Ectodermal cell (in vitro differentiated cells): ENCODE measurements at regions not wholly inside any gene's neighbourhood (a gene's known extent, or its start where the extent isn't known, plus 50 kb on each side); places are given as distances from the start of the nearest gene placed in this dataset.

Source experiments
- H3K27ac ChIP-seq: 2 replicates; pipeline ENCODE4 v1.7.0; 2013; ENCODE audit warnings: mild to moderate bottlenecking, low read depth, low read length; ENCODE audit not compliant: insufficient read depth, poor library complexity, severe bottlenecking
- H3K27me3 ChIP-seq: 2 replicates; pipeline ENCODE4 v1.7.0; 2013; ENCODE audit warnings: mild to moderate bottlenecking, low read length; ENCODE audit not compliant: insufficient read depth, control insufficient read depth, poor library complexity, severe bottlenecking
- H3K36me3 ChIP-seq: one replicate; pipeline ENCODE4 v1.7.0; 2013; ENCODE audit warnings: low read length; ENCODE audit not compliant: control insufficient read depth, insufficient read depth
- H3K4me1 ChIP-seq: one replicate; pipeline ENCODE4 v1.7.0; 2013; ENCODE audit warnings: low read length; ENCODE audit not compliant: control insufficient read depth, insufficient read depth
- H3K4me3 ChIP-seq: 2 replicates; pipeline ENCODE4 v1.7.0; 2013; ENCODE audit warnings: low read depth, low read length, control low read depth; ENCODE audit not compliant: insufficient read depth
- H3K9me3 ChIP-seq: 2 replicates; pipeline ENCODE4 v1.7.0; 2013; ENCODE audit warnings: mild to moderate bottlenecking, low read length, moderate library complexity; ENCODE audit not compliant: control insufficient read depth
- WGBS, 2 experiments: methylation state at CpG; one replicate each; pipeline ENCODE4 v1.1.7; 2013; ENCODE audit warnings: missing lambda C conversion rate in 2 of 2; 5-methylcytosine and 5-hydroxymethylcytosine counted together

DNA sequence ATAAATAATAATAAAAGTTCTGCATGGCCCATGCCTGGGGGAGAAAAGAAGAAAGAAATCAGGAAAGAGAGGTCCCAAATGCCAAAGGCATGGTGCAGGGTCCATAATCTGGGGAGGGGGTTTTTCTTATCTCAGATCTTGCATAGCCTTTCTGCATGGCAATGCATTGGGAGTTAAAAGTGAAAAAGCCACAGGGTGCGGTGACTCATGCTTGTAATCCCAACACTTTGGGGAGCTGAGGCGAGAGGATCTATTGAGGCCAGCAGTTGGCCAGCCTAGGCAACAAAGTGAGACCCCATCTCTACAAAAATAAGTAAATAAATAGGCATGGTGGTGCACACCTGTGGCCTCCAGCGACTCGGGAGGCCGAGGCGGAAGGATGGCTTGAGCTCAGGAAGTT, 76.8 kb upstream of the GATA2 start:
- Histone ChIP-seq H3K4me1 (no peaks in the 10 kb centered on the region), H3K4me3 (no peak overlapping the region), H3K36me3 (no peaks in the 10 kb centered on the region), H3K27ac (no peak overlapping the region), H3K9me3 (no peaks in the 10 kb centered on the region), H3K27me3 (no peaks in the 10 kb centered on the region)
- 84 to 90% methylated on average over 6 of the region's 6 CpGs for WGBS, 2 experiments

DNA sequence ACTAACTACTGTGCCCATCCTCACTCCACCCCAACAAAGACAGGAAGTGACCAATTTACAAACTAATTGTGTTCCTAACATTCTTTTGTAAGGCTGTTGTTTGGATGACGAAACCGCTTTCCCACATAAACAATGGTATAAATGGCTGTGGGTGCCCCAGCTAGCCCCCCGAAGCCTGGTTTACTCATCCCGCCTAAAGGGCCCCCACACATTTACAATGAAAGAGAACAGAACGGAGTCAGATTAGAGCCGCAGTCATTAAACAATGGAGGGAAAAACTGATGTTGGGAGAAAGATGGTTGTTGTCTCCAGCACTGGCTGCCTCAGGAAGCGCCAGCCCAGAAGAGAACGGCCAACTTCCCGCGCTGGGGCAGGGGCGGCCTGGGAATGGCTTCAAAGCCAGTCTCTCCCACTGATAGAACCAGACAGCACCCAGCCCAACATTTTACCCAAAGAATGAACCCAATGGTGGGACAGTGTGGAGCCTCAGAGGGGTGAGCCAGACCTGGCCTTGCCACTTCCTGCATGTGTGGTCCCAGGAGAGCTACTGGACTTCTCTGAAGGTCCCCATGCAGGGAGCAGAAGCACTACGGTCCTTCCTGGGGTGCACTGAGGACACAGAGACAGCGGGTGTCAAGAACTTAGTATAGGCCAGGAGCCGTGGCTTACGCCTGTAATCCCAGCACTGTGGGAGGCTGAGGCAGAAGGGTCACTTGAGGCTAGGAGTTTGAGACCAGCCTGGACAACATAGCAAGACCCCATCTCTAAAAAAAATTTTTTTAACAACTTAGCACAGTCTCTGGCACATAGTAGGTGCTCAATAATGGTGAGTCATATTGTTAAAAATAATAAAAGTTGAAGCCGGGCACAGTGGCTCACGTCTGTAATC, 75.8 kb upstream of the GATA2 start:
- H3K4me1 ChIP-seq = no peaks in the 10 kb centered on the region
- H3K4me3 ChIP-seq = no peak overlapping the region
- WGBS, 2 experiments = 65 to 73% methylated on average over 17 of the region's 17 CpGs
- no peak overlapping the region for H3K27ac ChIP-seq
- H3K36me3 ChIP-seq = no peaks in the 10 kb centered on the region
- H3K27me3 ChIP-seq = no peaks in the 10 kb centered on the region
- H3K9me3 ChIP-seq = no peaks in the 10 kb centered on the region

- no peak overlapping the region for H3K27ac ChIP-seq
- 90 to 91% methylated on average over 12 of the region's 12 CpGs for WGBS, 2 experiments
- no peaks in the 10 kb centered on the region for H3K4me1 ChIP-seq
- no peaks in the 10 kb centered on the region for H3K27me3 ChIP-seq
- H3K36me3 ChIP-seq = no peaks in the 10 kb centered on the region
- H3K4me3 ChIP-seq = no peak overlapping the region
- no peaks in the 10 kb centered on the region for H3K9me3 ChIP-seq
These were observed 74.8 kb upstream of the GATA2 start for GRCh38 chr3:128567705-128568356.

DNA sequence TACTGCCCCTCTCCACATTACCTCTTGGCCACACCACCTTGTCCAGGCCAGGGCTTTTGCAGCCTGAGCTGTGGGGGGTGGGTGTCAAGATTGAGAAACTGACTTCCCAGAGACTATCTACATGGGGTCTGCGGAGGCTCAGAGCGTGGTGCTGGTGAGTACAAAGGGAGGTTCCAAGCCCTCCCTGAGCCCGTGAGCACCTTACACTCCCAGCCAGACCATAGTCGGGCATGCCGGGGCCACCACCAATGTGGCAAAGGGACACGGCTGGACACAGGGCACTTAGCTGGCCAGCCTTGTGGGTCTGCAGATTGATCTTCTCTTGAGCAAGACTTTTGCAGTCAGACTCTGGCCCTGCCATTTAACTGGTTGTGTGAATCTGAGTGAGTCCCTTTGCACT, 74.1 kb upstream of the GATA2 start:
- Histone ChIP-seq H3K27me3 (no peaks in the 10 kb centered on the region), H3K36me3 (no peaks in the 10 kb centered on the region), H3K9me3 (no peaks in the 10 kb centered on the region), H3K4me1 (no peaks in the 10 kb centered on the region), H3K4me3 (no peak overlapping the region), H3K27ac (no peak overlapping the region)
- 91 to 96% methylated on average over 6 of the region's 6 CpGs for WGBS, 2 experiments

DNA sequence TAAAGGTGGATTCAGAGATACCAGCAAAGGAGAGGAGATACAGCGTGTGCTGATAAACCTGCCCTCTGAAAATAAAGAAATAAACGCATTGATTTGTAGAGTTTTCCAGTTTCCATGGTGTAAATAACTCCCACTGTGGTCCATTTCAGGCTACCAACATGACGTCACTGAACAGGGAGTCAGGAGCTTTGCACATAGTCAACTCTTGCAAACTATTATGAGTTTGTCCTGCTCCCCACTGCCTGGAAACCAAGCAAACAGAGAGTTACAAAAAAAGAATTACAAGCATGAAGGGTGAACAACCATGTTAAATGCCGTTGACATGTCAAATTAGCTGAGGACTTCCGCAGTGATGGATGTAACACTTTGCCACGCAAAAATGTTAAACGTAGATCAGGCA, 70.4 kb upstream of the GATA2 start:
- Histone ChIP-seq H3K4me1 (no peaks in the 10 kb centered on the region), H3K4me3 (no peak overlapping the region), H3K27ac (no peak overlapping the region), H3K27me3 (no peaks in the 10 kb centered on the region), H3K9me3 (no peaks in the 10 kb centered on the region), H3K36me3 (no peaks in the 10 kb centered on the region)
- 93 to 95% methylated on average over 7 of the region's 7 CpGs for WGBS, 2 experiments

- 94 to 98% methylated on average over 2 of the region's 2 CpGs for WGBS, 2 experiments
- no peak overlapping the region for H3K4me3 ChIP-seq
- no peaks in the 10 kb centered on the region for H3K36me3 ChIP-seq
- H3K27ac ChIP-seq = no peak overlapping the region
- H3K27me3 ChIP-seq = peaks cover under 1% of the 10 kb centered on the region
- H3K4me1 ChIP-seq = no peaks in the 10 kb centered on the region
- H3K9me3 ChIP-seq = no peaks in the 10 kb centered on the region
These were observed 68.5 kb upstream of the GATA2 start for GRCh38 chr3:128561504-128561903.

- H3K4me3 ChIP-seq = no peak overlapping the region
- no peak overlapping the region for H3K27ac ChIP-seq
- H3K4me1 ChIP-seq = no peaks in the 10 kb centered on the region
- H3K36me3 ChIP-seq = no peaks in the 10 kb centered on the region
- H3K27me3 ChIP-seq = peaks cover 7% of the 10 kb centered on the region
- no peaks in the 10 kb centered on the region for H3K9me3 ChIP-seq
- 93 to 95% methylated on average over 12 of the region's 12 CpGs for WGBS, 2 experiments
These were observed 67.8 kb upstream of the GATA2 start for GRCh38 chr3:128560768-128561167.

DNA sequence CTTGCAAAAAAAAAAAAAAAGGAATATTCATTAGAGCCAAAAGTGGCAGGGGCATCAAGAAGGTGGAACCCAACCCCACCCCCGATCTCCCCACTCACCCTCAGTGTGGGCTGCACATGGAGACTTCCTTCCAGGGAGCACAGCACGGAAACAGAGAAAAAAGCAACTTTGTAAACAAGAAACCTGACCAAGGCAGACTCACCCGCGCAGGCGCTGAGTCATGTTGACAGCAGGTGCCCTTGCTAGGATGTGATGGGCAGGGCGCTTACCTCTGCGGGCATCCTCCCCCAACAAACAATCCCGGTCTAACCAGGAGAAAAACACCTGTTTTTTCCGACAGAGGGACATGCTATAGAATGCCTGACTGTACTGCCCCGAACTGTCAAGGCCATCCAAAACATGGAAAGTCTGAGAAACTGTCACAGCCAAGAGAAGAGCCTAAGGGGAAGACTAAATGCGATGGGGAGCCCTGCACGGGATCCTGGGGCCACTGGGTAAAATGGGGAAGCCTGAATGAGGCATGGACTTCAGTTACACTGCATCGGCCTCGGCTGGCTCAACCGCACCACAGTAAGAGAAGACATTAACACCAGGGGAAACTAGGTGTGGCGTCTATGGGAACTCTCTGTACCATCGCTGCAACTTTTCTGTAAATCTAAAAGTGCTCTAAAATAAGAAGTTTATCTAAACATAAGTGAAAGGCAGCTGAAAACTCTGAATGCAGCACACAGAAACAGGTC, 66.7 kb upstream of the GATA2 start:
- no peak overlapping the region for H3K4me3 ChIP-seq
- H3K36me3 ChIP-seq = no peaks in the 10 kb centered on the region
- WGBS, 2 experiments = 56 to 57% methylated on average over 17 of the region's 17 CpGs
- H3K4me1 ChIP-seq = no peaks in the 10 kb centered on the region
- no peaks in the 10 kb centered on the region for H3K9me3 ChIP-seq
- no peak overlapping the region for H3K27ac ChIP-seq
- peaks cover 17% of the 10 kb centered on the region for H3K27me3 ChIP-seq

GRCh38 chr3:128557531-128558280, 64.7 kb upstream of the GATA2 start:
- WGBS, 2 experiments = 93 to 95% methylated on average over 7 of the region's 7 CpGs
- H3K27ac ChIP-seq = no peak overlapping the region
- H3K27me3 ChIP-seq = peaks cover 27% of the 10 kb centered on the region
- no peaks in the 10 kb centered on the region for H3K4me1 ChIP-seq
- no peaks in the 10 kb centered on the region for H3K9me3 ChIP-seq
- no peak overlapping the region for H3K4me3 ChIP-seq
- H3K36me3 ChIP-seq = no peaks in the 10 kb centered on the region
